Spleen (tissue), 11 donors: ENCODE measurements at regions not wholly inside any gene's neighbourhood (a gene's known extent, or its start where the extent isn't known, plus 50 kb on each side); places are given as distances from the start of the nearest gene placed in this dataset.

ENCODE experiments used
- DNase-seq: peaks from one replicate; pipeline ENCODE4 v3.0.0-alpha.2; 2020
- H3K27ac ChIP-seq, 8 donors: fragments of 200-600 bp; sonication (generic) in 7 of 8; 1 replicate in 4 of 8; 2 replicates in 4 of 8; pipeline versions ENCODE4 v1.5.0 to v1.8.0; 2016 to 2021; ENCODE audit warnings: inconsistent platforms in 4 of 8, mild to moderate bottlenecking in 4 of 8, moderate library complexity in 1 of 8
- H3K27me3 ChIP-seq, 7 donors: fragments of 200-600 bp; sonication (generic) in 6 of 7; replicated peaks in 1 of 7; 1 replicate in 4 of 7; 2 replicates in 3 of 7; pipeline versions ENCODE4 v1.5.0 to v1.8.0; 2016 to 2021; ENCODE audit warnings: inconsistent platforms in 3 of 7, mild to moderate bottlenecking in 1 of 7
- H3K36me3 ChIP-seq, 6 donors: fragments of 200-600 bp; sonication (generic) in 5 of 6; 1 replicate in 4 of 6; 2 replicates in 2 of 6; pipeline versions ENCODE4 v1.5.0 to v1.8.0; 2016 to 2021; ENCODE audit warnings: inconsistent platforms in 2 of 6
- H3K4me1 ChIP-seq, 6 donors: fragments of 200-600 bp; sonication (generic) in 5 of 6; 1 replicate in 3 of 6; 2 replicates in 3 of 6; pipeline versions ENCODE4 v1.5.0 to v1.8.0; 2016 to 2021; ENCODE audit warnings: inconsistent platforms in 3 of 6
- H3K4me3 ChIP-seq, 8 donors: fragments of 200-600 bp; sonication (generic) in 7 of 8; 1 replicate in 4 of 8; 2 replicates in 4 of 8; pipeline versions ENCODE4 v1.5.0 to v1.8.0; 2016 to 2021; ENCODE audit warnings: inconsistent platforms in 4 of 8, mild to moderate bottlenecking in 4 of 8, moderate library complexity in 2 of 8
- H3K9me3 ChIP-seq, 8 donors: fragments of 200-600 bp; sonication (generic) in 7 of 8; 1 replicate in 4 of 8; 2 replicates in 4 of 8; pipeline versions ENCODE4 v1.5.0 to v1.8.0; 2016 to 2021; ENCODE audit warnings: inconsistent platforms in 4 of 8
- CTCF ChIP-seq, 11 experiments: fragments of 200-600 bp in 7 of 11; fragments of 450-650 bp in 4 of 11; sonication (generic) in 4 of 11; IDR thresholded peaks in 8 of 11; conservative IDR thresholded peaks in 3 of 11; 1 replicate in 7 of 11; 2 replicates in 4 of 11; pipeline versions ENCODE4 v1.4.0 to v1.8.0; 2016 to 2021; ENCODE audit warnings: antibody characterized with exemption in 11 of 11, inconsistent platforms in 4 of 11, mild to moderate bottlenecking in 1 of 11
- POLR2A ChIP-seq, 3 donors: fragments of 450-650 bp; IDR thresholded peaks; one replicate each; pipeline ENCODE4 v1.5.1; 2017; ENCODE audit warnings: antibody characterized with exemption in 3 of 3, mild to moderate bottlenecking in 1 of 3
- POLR2AphosphoS5 ChIP-seq, 3 donors: sonication (generic); formaldehyde crosslinking; IDR thresholded peaks; one replicate each; pipeline ENCODE4 v1.5.1; 2017; ENCODE audit warnings: antibody characterized with exemption in 3 of 3
- WGBS, 5 donors: extraction: QIAGEN DNeasy Blood & Tissue Kit in 3 of 5; methylation state at CpG; one replicate each; pipeline versions ENCODE4 v1.1.5 to v1.1.7; 2013 to 2018; 5-methylcytosine and 5-hydroxymethylcytosine counted together
- intact Hi-C: fragments of 100-400 bp; cut with DNase I; formaldehyde crosslinking; loops from one replicate; pipeline ENCODE4 v1.15.0; 2023; ENCODE audit warnings: low total_unique reads
- donor health status: healthy with polysubstance abuse.
- donor health status: DM: no; HTN: no; CAD: no; lungs with moderate emphysema.
- donor health status: DM: no; HTN: no; CAD: no.
- donor health status: Bipolar disorder and iron deficiency.
- donor health status: healthy.
- donor health status: DM: no; HTN: no; CAD: no.
- donor health status: DM: yes; HTN: yes; CAD: no.

GRCh38 chr10:33067917-33068316 lies 109.9 kb upstream of the ITGB1 start:
- TF ChIP-seq CTCF (IDR thresholded peaks at IDR 0.05 in 8 of 11, conservative IDR thresholded peaks at IDR 0.05 in 3 of 11) (no peak), POLR2A (IDR thresholded peaks at IDR 0.05) (no peak), POLR2AphosphoS5 (IDR thresholded peaks at IDR 0.05) (no peak)
- DNase-seq = no peak
- no peaks in the 10 kb centered on the region for H3K9me3 ChIP-seq
- H3K36me3 ChIP-seq = no peaks in the 10 kb centered on the region
- intact Hi-C loops = no loop called here
- H3K27ac ChIP-seq = no peak overlapping the region
- no peaks in the 10 kb centered on the region for H3K27me3 ChIP-seq
- H3K4me3 ChIP-seq = no peak overlapping the region
- H3K4me1 ChIP-seq = no peaks in the 10 kb centered on the region
- WGBS, 5 donors = 58 to 75% (median 71%) methylated on average over 2 of the region's 2 CpGs

DNA sequence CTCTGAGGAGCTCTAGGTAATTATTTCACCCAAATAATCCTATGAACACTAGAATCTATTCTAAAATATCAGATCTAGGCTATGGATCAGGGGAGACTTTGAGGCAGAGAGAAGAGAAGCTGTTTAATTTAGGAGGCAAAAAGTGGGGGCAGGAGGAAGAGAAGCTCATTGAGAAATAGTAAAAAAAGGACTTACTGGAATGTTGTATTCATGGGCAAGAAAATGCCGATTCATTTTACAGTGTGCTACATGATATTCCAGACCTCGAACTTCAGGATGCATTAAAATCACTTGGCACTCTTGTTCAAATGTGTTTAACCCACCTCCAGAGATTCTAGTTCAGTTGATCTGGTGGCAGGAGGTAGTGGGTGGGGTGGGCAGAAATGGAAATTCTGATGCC lies 109.5 kb upstream of the ITGB1 start:
- H3K4me1 ChIP-seq = no peaks in the 10 kb centered on the region
- no peak for TF ChIP-seq POLR2A (IDR thresholded peaks at IDR 0.05)
- no peak for TF ChIP-seq POLR2AphosphoS5 (IDR thresholded peaks at IDR 0.05)
- no peak for TF ChIP-seq CTCF (IDR thresholded peaks at IDR 0.05 in 8 of 11, conservative IDR thresholded peaks at IDR 0.05 in 3 of 11)
- H3K27me3 ChIP-seq = no peaks in the 10 kb centered on the region
- no peak overlapping the region for H3K4me3 ChIP-seq
- H3K27ac ChIP-seq = no peak overlapping the region
- WGBS, 5 donors = 79 to 91% (median 85%) methylated on average over 2 of the region's 2 CpGs
- no peaks in the 10 kb centered on the region for H3K9me3 ChIP-seq
- intact Hi-C loops = no loop called here
- DNase-seq = no peak
- H3K36me3 ChIP-seq = no peaks in the 10 kb centered on the region

GRCh38 chr10:33066558-33067236 lies 108.7 kb upstream of the ITGB1 start:
- H3K4me1 ChIP-seq = no peaks in the 10 kb centered on the region
- WGBS, 5 donors = 64 to 73% (median 71%) methylated on average over 9 of the region's 9 CpGs
- H3K27me3 ChIP-seq = no peaks in the 10 kb centered on the region
- H3K36me3 ChIP-seq = no peaks in the 10 kb centered on the region
- H3K9me3 ChIP-seq = no peaks in the 10 kb centered on the region
- no peak overlapping the region for H3K27ac ChIP-seq
- no peak for DNase-seq
- H3K4me3 ChIP-seq = no peak overlapping the region
- intact Hi-C loops = no loop called here
- TF ChIP-seq POLR2A (IDR thresholded peaks at IDR 0.05) (no peak), POLR2AphosphoS5 (IDR thresholded peaks at IDR 0.05) (no peak), CTCF (IDR thresholded peaks at IDR 0.05 in 8 of 11, conservative IDR thresholded peaks at IDR 0.05 in 3 of 11) (no peak)

GRCh38 chr10:33065111-33065510 lies 107.1 kb upstream of the ITGB1 start:
- WGBS, 5 donors = 86 to 98% (median 92%) methylated on average over 1 of the region's 1 CpG
- no peak for DNase-seq
- Histone ChIP-seq H3K27me3 (no peaks in the 10 kb centered on the region), H3K4me3 (no peak overlapping the region), H3K27ac (no peak overlapping the region), H3K9me3 (no peaks in the 10 kb centered on the region), H3K36me3 (no peaks in the 10 kb centered on the region), H3K4me1 (no peaks in the 10 kb centered on the region)
- no peak for TF ChIP-seq POLR2AphosphoS5 (IDR thresholded peaks at IDR 0.05)
- no peak for TF ChIP-seq CTCF (IDR thresholded peaks at IDR 0.05 in 8 of 11, conservative IDR thresholded peaks at IDR 0.05 in 3 of 11)
- TF ChIP-seq POLR2A (IDR thresholded peaks at IDR 0.05) = no peak
- intact Hi-C loops = no loop called here
